SU-DHL-6 (cell line): ENCODE measurements at regions not wholly inside any gene's neighbourhood (a gene's known extent, or its start where the extent isn't known, plus 50 kb on each side); places are given as distances from the start of the nearest gene placed in this dataset.

Source experiments
- H2AFZ ChIP-seq: fragments of 200-600 bp; sonication (generic); 2 replicates; pipeline ENCODE4 v1.6.1; 2014; ENCODE audit warnings: low read depth, mild to moderate bottlenecking, moderate library complexity, mixed read lengths, antibody characterized with exemption, low read length; ENCODE audit not compliant: severe bottlenecking
- H3F3A ChIP-seq: fragments of 200-600 bp; shearing (Covaris generic); 2 replicates; pipeline ENCODE4 v1.6.0; 2016; ENCODE audit warnings: antibody characterized with exemption, mild to moderate bottlenecking; ENCODE audit not compliant: insufficient read depth
- H3K27ac ChIP-seq: fragments of 200-600 bp; sonication (generic); 2 replicates; pipeline ENCODE4 v1.5.1; 2016; ENCODE audit warnings: low read depth, mild to moderate bottlenecking, low read length, moderate library complexity, mixed read lengths
- H3K27me3 ChIP-seq: fragments of 200-600 bp; sonication (generic), shearing (Covaris generic); 2 replicates; pipeline ENCODE4 v1.6.0; 2014; ENCODE audit warnings: mild to moderate bottlenecking, low read length
- H3K36me3 ChIP-seq: fragments of 200-600 bp; sonication (generic); 2 replicates; pipeline ENCODE4 v1.6.1; 2014; ENCODE audit warnings: mild to moderate bottlenecking, low read length, mixed read lengths
- H3K4me2 ChIP-seq: fragments of 300-600, 200-600 bp; shearing (Covaris generic), sonication (generic); 2 replicates; pipeline ENCODE4 v1.6.0; 2014; ENCODE audit warnings: low read length, low read depth, mild to moderate bottlenecking; ENCODE audit not compliant: poor library complexity, severe bottlenecking
- H3K4me3 ChIP-seq: fragments of 200-600 bp; sonication (generic); 2 replicates; pipeline ENCODE4 v1.5.1; 2014; ENCODE audit warnings: antibody characterized with exemption, low read length, mild to moderate bottlenecking, mixed read lengths; ENCODE audit not compliant: insufficient read depth, poor library complexity, severe bottlenecking
- H3K79me2 ChIP-seq: fragments of 200-600 bp; sonication (generic); 2 replicates; pipeline ENCODE4 v1.6.1; 2014; ENCODE audit warnings: mild to moderate bottlenecking, low read length, moderate library complexity; ENCODE audit not compliant: insufficient read depth
- H3K9ac ChIP-seq: fragments of 200-600 bp; sonication (generic); 2 replicates; pipeline ENCODE4 v1.7.0; 2014; ENCODE audit warnings: mild to moderate bottlenecking, low read length
- H3K9me2 ChIP-seq: fragments of 200-600 bp; sonication (generic); replicated peaks from 2 replicates; pipeline ENCODE4 v1.6.1; 2014; ENCODE audit warnings: low read length; ENCODE audit not compliant: insufficient read depth
- H3K9me3 ChIP-seq: fragments of 200-600 bp; sonication (generic); 2 replicates; pipeline ENCODE4 v1.6.1; 2014; ENCODE audit warnings: low read length, mixed read lengths; ENCODE audit not compliant: insufficient read depth
- H4K20me1 ChIP-seq: fragments of 200-600 bp; sonication (generic); 2 replicates; pipeline ENCODE4 v1.6.1; 2014; ENCODE audit warnings: low read depth, mild to moderate bottlenecking, antibody characterized with exemption, low read length, moderate library complexity, mixed read lengths
- CTCF ChIP-seq: fragments of 200-600 bp; sonication (generic); IDR thresholded peaks from one replicate; pipeline ENCODE4 v1.5.1; 2017; ENCODE audit warnings: antibody characterized with exemption, mild to moderate bottlenecking, low read length, moderate library complexity; ENCODE audit not compliant: insufficient read depth, poor library complexity, severe bottlenecking
- EZH2phosphoT487 ChIP-seq: fragments of 200-600 bp; sonication (generic), shearing (Covaris generic); conservative IDR thresholded peaks from 2 replicates; pipeline ENCODE4 v1.6.1; 2018; ENCODE audit warnings: mild to moderate bottlenecking, antibody characterized with exemption, low read length, moderate library complexity, mixed read lengths

GRCh38 chr5:147983742-147984141 lies 77.4 kb upstream of the C5orf46 start:
- H3K4me2 ChIP-seq = no peak overlapping the region
- H3K36me3 ChIP-seq = no peaks in the 10 kb centered on the region
- H3K27ac ChIP-seq = no peak overlapping the region
- no peaks in the 10 kb centered on the region for H4K20me1 ChIP-seq
- no peaks in the 10 kb centered on the region for H3K27me3 ChIP-seq
- H3K9me2 ChIP-seq = no peaks in the 10 kb centered on the region
- H3K4me3 ChIP-seq = no peak overlapping the region
- no peaks in the 10 kb centered on the region for H3F3A ChIP-seq
- no peak overlapping the region for H3K9ac ChIP-seq
- H2AFZ ChIP-seq = no peak overlapping the region
- no peaks in the 10 kb centered on the region for H3K9me3 ChIP-seq
- no peaks in the 10 kb centered on the region for H3K79me2 ChIP-seq
- TF ChIP-seq CTCF = no peak
- TF ChIP-seq EZH2phosphoT487 = no peak

DNA sequence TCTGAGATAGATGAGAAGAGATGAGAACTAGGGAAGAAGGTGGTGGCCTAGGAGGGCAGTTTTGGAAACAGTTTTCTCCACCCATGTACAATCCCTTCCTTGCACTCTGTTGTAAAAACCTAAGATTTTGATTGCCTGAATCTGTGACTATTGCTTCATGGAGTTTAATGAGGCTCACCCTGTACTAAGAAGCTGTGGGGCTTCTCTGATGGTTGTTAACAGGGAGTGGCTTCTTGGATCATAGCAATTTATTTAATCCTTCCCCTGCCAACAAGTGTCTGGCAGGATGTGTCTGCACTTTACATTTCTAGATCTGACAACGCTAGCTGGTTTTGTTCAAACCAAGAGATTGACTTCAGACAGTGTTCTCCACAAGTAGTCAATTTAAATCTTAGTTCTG lies 74.7 kb upstream of the C5orf46 start:
- no peaks in the 10 kb centered on the region for H3K9me3 ChIP-seq
- no peaks in the 10 kb centered on the region for H3K27me3 ChIP-seq
- no peak overlapping the region for H3K4me2 ChIP-seq
- H3F3A ChIP-seq = no peaks in the 10 kb centered on the region
- H3K36me3 ChIP-seq = no peaks in the 10 kb centered on the region
- H4K20me1 ChIP-seq = no peaks in the 10 kb centered on the region
- TF ChIP-seq EZH2phosphoT487 = no peak
- TF ChIP-seq CTCF = no peak
- no peak overlapping the region for H2AFZ ChIP-seq
- H3K9me2 ChIP-seq = no peaks in the 10 kb centered on the region
- no peak overlapping the region for H3K4me3 ChIP-seq
- H3K79me2 ChIP-seq = no peaks in the 10 kb centered on the region
- H3K27ac ChIP-seq = no peak overlapping the region
- no peak overlapping the region for H3K9ac ChIP-seq

DNA sequence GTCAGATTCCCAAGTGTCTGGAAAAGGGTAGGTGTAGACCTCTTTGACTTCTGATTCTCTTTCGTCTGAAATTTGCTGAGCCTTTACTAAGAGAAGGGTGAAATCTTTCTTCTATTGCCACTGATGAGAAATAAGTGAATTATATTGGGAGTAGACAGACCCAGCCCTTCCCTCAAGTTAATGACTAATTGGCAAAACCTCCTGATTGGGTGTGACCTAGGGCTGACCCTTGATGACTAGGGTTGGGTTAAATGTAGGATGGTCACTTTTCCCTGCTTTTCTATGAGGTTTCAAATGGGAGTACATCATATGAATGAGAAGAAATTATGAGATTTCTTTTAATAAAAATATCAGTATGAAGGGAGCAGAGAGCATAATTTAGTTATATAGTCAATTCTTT lies 73.4 kb upstream of the C5orf46 start:
- Histone ChIP-seq H3K27ac (no peak overlapping the region), H2AFZ (no peak overlapping the region), H3K4me2 (no peak overlapping the region), H3K36me3 (no peaks in the 10 kb centered on the region), H3K9me3 (no peaks in the 10 kb centered on the region), H3K9ac (no peak overlapping the region), H3K79me2 (no peaks in the 10 kb centered on the region), H3K4me3 (no peak overlapping the region), H3K27me3 (no peaks in the 10 kb centered on the region), H3K9me2 (no peaks in the 10 kb centered on the region), H4K20me1 (no peaks in the 10 kb centered on the region), H3F3A (no peaks in the 10 kb centered on the region)
- TF ChIP-seq EZH2phosphoT487 (no peak), CTCF (no peak)
